ENCODE measurements at regions not wholly inside any gene's neighbourhood (a gene's known extent, or its start where the extent isn't known, plus 50 kb on each side); places are given as distances from the start of the nearest gene placed in this dataset.

DNA sequence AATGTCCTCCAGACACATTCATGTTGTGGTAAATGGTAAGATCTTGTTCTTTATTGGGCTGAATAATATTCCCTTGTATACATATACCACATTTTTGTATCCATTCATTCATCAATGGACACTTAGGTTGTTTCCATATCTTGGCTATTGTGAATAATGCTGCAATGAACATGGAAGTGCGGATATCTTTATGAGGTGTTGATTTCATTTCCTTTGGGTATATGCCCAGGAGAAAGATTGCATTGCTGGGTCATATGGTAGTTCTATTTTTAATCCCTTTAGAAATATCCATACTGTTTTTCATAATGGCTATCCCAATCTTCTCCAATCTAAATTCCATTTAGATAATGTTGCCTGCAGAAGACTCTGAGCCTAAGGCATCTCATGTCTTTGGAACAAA lies 78.0 kb upstream of the TNC start:
- TF ChIP-seq, protein P1, sequence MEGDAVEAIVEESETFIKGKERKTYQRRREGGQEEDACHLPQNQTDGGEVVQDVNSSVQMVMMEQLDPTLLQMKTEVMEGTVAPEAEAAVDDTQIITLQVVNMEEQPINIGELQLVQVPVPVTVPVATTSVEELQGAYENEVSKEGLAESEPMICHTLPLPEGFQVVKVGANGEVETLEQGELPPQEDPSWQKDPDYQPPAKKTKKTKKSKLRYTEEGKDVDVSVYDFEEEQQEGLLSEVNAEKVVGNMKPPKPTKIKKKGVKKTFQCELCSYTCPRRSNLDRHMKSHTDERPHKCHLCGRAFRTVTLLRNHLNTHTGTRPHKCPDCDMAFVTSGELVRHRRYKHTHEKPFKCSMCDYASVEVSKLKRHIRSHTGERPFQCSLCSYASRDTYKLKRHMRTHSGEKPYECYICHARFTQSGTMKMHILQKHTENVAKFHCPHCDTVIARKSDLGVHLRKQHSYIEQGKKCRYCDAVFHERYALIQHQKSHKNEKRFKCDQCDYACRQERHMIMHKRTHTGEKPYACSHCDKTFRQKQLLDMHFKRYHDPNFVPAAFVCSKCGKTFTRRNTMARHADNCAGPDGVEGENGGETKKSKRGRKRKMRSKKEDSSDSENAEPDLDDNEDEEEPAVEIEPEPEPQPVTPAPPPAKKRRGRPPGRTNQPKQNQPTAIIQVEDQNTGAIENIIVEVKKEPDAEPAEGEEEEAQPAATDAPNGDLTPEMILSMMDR (IDR thresholded peaks at IDR 0.05): no peak
- TF ChIP-seq EP300 (IDR thresholded peaks at IDR 0.05) (no peak), POLR2A (IDR thresholded peaks at IDR 0.05) (no peak)
